ENCODE measurements at regions not wholly inside any gene's neighbourhood (a gene's known extent, or its start where the extent isn't known, plus 50 kb on each side); places are given as distances from the start of the nearest gene placed in this dataset.

GRCh38 chr11:116478205-116478604, 294.6 kb downstream of the BUD13 start:
- 81 to 82% methylated on average over 8 of the region's 8 CpGs for WGBS, 2 donors
- Histone ChIP-seq H3K27me3 (no peaks in the 10 kb centered on the region), H3K4me1 (peaks cover 0 to 30% (median 19%) of the 10 kb centered on the region in 4 donors), H3K36me3 (no peaks in the 10 kb centered on the region), H3K9me3 (no peaks in the 10 kb centered on the region), H3K27ac (no peak overlapping the region), H3K4me3 (no peak overlapping the region)
- intact Hi-C loops (cut with DNase I), result no loop called here
- DNase-seq, result no peak
- TF ChIP-seq POLR2A (IDR thresholded peaks at IDR 0.05) (no peak), CTCF (IDR thresholded peaks at IDR 0.05) (no peak), EP300 (IDR thresholded peaks at IDR 0.05) (no peak), POLR2AphosphoS5 (IDR thresholded peaks at IDR 0.05) (no peak)

GRCh38 chr11:116473790-116474346, 298.9 kb downstream of the BUD13 start:
- TF ChIP-seq EP300 (IDR thresholded peaks at IDR 0.05) (no peak), POLR2AphosphoS5 (IDR thresholded peaks at IDR 0.05) (no peak), CTCF (IDR thresholded peaks at IDR 0.05) (no peak), POLR2A (IDR thresholded peaks at IDR 0.05) (no peak)
- Histone ChIP-seq H3K4me1 (peaks cover 0 to 61% (median 37%) of the 10 kb centered on the region in 4 donors), H3K36me3 (no peaks in the 10 kb centered on the region), H3K9me3 (no peaks in the 10 kb centered on the region), H3K4me3 (no peak overlapping the region), H3K27ac (peak overlapping the region in 3 of 4 donors; percentile 70 to 78 (median 71)), H3K27me3 (no peaks in the 10 kb centered on the region)
- intact Hi-C loops (cut with DNase I), result no loop called here
- 51 to 74% methylated on average over 3 of the region's 3 CpGs for WGBS, 2 donors
- no peak for DNase-seq

GRCh38 chr11:116473206-116473769, 299.5 kb downstream of the BUD13 start:
- intact Hi-C loops (cut with DNase I), result no loop called here
- no peaks in the 10 kb centered on the region for H3K36me3 ChIP-seq
- peaks cover 0 to 67% (median 37%) of the 10 kb centered on the region in 4 donors for H3K4me1 ChIP-seq
- WGBS, 2 donors, result 35 to 66% methylated on average over 1 of the region's 1 CpG
- no peak overlapping the region for H3K4me3 ChIP-seq
- H3K27ac ChIP-seq, result peak overlapping the region in 3 of 4 donors; percentile 70 to 78 (median 71)
- H3K9me3 ChIP-seq, result no peaks in the 10 kb centered on the region
- TF ChIP-seq POLR2AphosphoS5 (IDR thresholded peaks at IDR 0.05), result no peak
- TF ChIP-seq CTCF (IDR thresholded peaks at IDR 0.05), result no peak
- TF ChIP-seq POLR2A (IDR thresholded peaks at IDR 0.05), result no peak
- TF ChIP-seq EP300 (IDR thresholded peaks at IDR 0.05), result no peak
- no peak for DNase-seq
- no peaks in the 10 kb centered on the region for H3K27me3 ChIP-seq

GRCh38 chr11:116472651-116473050, 300.1 kb downstream of the BUD13 start:
- no peaks in the 10 kb centered on the region for H3K36me3 ChIP-seq
- 58 to 76% methylated on average over 1 of the region's 1 CpG for WGBS, 2 donors
- H3K4me3 ChIP-seq, result no peak overlapping the region
- H3K4me1 ChIP-seq, result peaks cover 0 to 73% (median 37%) of the 10 kb centered on the region in 4 donors
- no peaks in the 10 kb centered on the region for H3K9me3 ChIP-seq
- intact Hi-C loops (cut with DNase I), result no loop called here
- no peak for DNase-seq
- no peaks in the 10 kb centered on the region for H3K27me3 ChIP-seq
- peak overlapping the region in 3 of 4 donors; percentile 70 to 78 (median 71) for H3K27ac ChIP-seq
- TF ChIP-seq POLR2AphosphoS5 (IDR thresholded peaks at IDR 0.05) (peak; percentile 55 to 87 (median 86)), POLR2A (IDR thresholded peaks at IDR 0.05) (no peak), CTCF (IDR thresholded peaks at IDR 0.05) (no peak), EP300 (IDR thresholded peaks at IDR 0.05) (peak in 2 of 4 donors; percentile 42 to 72)
